H1 (cell line): ENCODE measurements at regions not wholly inside any gene's neighbourhood (a gene's known extent, or its start where the extent isn't known, plus 50 kb on each side); places are given as distances from the start of the nearest gene placed in this dataset.

Experiments
- CTCF ChIA-PET: fragments of 300-600 bp; sonication (Branson Sonifier 250); formaldehyde crosslinking; loops from one replicate; lab custom pipeline; 2021; ENCODE audit not compliant: partially characterized antibody; lab: Charles Lee
- POLR2A ChIA-PET: fragments of 300-600 bp; sonication (Branson Sonifier 250); formaldehyde crosslinking; loops from one replicate; lab custom pipeline; 2021; ENCODE audit warnings: inconsistent platforms; ENCODE audit not compliant: partially characterized antibody; lab: Charles Lee
- DNase-seq, 2 experiments: peaks; one replicate each; pipeline versions ENCODE4 v3.0.0 to v3.0.0-alpha.2; 2010 to 2022; ENCODE audit warnings: low spot score in 2 of 2, low read depth in 1 of 2, mixed read lengths in 1 of 2
- FAIRE-seq: peaks from 2 replicates; lab custom pipeline; 2011; peaks lifted over from hg19 to GRCh38; lab: Jason Lieb, UNC
- H2AFZ ChIP-seq: 2 replicates; pipeline ENCODE4 v1.8.1; 2012; ENCODE audit warnings: low read length, inconsistent platforms
- H2AK5ac ChIP-seq: 2 replicates; pipeline ENCODE4 v1.6.1; 2013; ENCODE audit warnings: low read depth, low read length
- H2BK120ac ChIP-seq: replicated peaks from 2 replicates; pipeline ENCODE3; 2013; ENCODE audit warnings: low read depth, low read length, inconsistent platforms
- H2BK12ac ChIP-seq: 2 replicates; pipeline ENCODE4 v1.6.1; 2013; ENCODE audit warnings: low read depth, low read length
- H2BK15ac ChIP-seq: 2 replicates; pipeline ENCODE4 v1.6.1; 2013; ENCODE audit warnings: low read length
- H2BK20ac ChIP-seq: 2 replicates; pipeline ENCODE4 v1.6.1; 2013; ENCODE audit warnings: low read length
- H2BK5ac ChIP-seq: 2 replicates; pipeline ENCODE4 v1.6.1; 2013; ENCODE audit warnings: low read depth, low read length
- H3K14ac ChIP-seq: 2 replicates; pipeline ENCODE4 v1.6.1; 2013; ENCODE audit warnings: inconsistent platforms; ENCODE audit not compliant: insufficient read length
- H3K18ac ChIP-seq: 2 replicates; pipeline ENCODE4 v1.6.1; 2013; ENCODE audit warnings: low read length; ENCODE audit errors: extremely low read depth
- H3K23ac ChIP-seq: 2 replicates; pipeline ENCODE4 v1.6.1; 2013; ENCODE audit warnings: inconsistent platforms; ENCODE audit not compliant: insufficient read length
- H3K23me2 ChIP-seq: 2 replicates; pipeline ENCODE4 v1.6.1; 2013; ENCODE audit warnings: low read depth, low read length
- H3K27ac ChIP-seq: 2 replicates; pipeline ENCODE4 v1.6.1; 2011; ENCODE audit warnings: low read depth, low read length, inconsistent platforms
- H3K27me3 ChIP-seq, 4 experiments: replicated peaks in 1 of 4; 1 replicate in 1 of 4; 2 replicates in 3 of 4; pipeline versions ENCODE4 v1.6.1 to v1.8.1; 2011 to 2013; ENCODE audit warnings: low read length in 3 of 4, mild to moderate bottlenecking in 3 of 4, inconsistent platforms in 2 of 4, mixed read lengths in 2 of 4, moderate library complexity in 1 of 4; ENCODE audit not compliant: control insufficient read depth in 3 of 4, insufficient read depth in 3 of 4; ENCODE audit errors: extremely low read depth in 1 of 4
- H3K36me3 ChIP-seq, 4 experiments: 2 replicates each; pipeline versions ENCODE4 v1.6.1 to v1.8.1; 2011 to 2013; ENCODE audit warnings: mild to moderate bottlenecking in 4 of 4, low read length in 3 of 4, moderate library complexity in 2 of 4, control low read depth in 1 of 4, inconsistent platforms in 1 of 4; ENCODE audit not compliant: insufficient read depth in 4 of 4, control insufficient read depth in 2 of 4
- H3K4ac ChIP-seq: replicated peaks from 2 replicates; pipeline ENCODE3; 2013; ENCODE audit warnings: low read length, low read depth, mixed read lengths, inconsistent platforms; ENCODE audit not compliant: insufficient read length
- H3K4me1 ChIP-seq, 4 experiments: replicated peaks in 1 of 4; 1 replicate in 1 of 4; 2 replicates in 3 of 4; pipeline versions ENCODE4 v1.6.1 to v1.8.1; 2011 to 2013; ENCODE audit warnings: low read length in 3 of 4, inconsistent platforms in 2 of 4, mixed read lengths in 1 of 4; ENCODE audit not compliant: insufficient read depth in 4 of 4, control insufficient read depth in 3 of 4
- H3K4me2 ChIP-seq, 2 experiments: 2 replicates each; pipeline versions ENCODE4 v1.6.1 to v1.8.1; 2011 to 2013; ENCODE audit warnings: low read depth in 2 of 2, low read length in 2 of 2, control low read depth in 1 of 2, inconsistent platforms in 1 of 2, mild to moderate bottlenecking in 1 of 2; ENCODE audit not compliant: insufficient read depth in 1 of 2
- H3K4me3 ChIP-seq, 4 experiments: fragments of 200-600, 300-600 bp in 1 of 4; sonication (generic), shearing (Covaris generic), sonication (Bioruptor Twin) in 1 of 4; 2 replicates each; pipeline versions ENCODE4 v1.5.1 to v1.8.1; 2011 to 2016; ENCODE audit warnings: low read length in 4 of 4, low read depth in 3 of 4, control low read depth in 2 of 4, inconsistent platforms in 2 of 4, mild to moderate bottlenecking in 2 of 4, mixed read lengths in 1 of 4, moderate library complexity in 1 of 4; ENCODE audit not compliant: insufficient read depth in 2 of 4; ENCODE audit errors: extremely low read depth in 1 of 4
- H3K56ac ChIP-seq: replicated peaks from 2 replicates; pipeline ENCODE3; 2013; ENCODE audit warnings: low read depth, mild to moderate bottlenecking, mixed read lengths, low read length, inconsistent platforms; ENCODE audit not compliant: insufficient read length
- H3K79me1 ChIP-seq: 2 replicates; pipeline ENCODE4 v1.6.1; 2013; ENCODE audit warnings: low read depth, low read length, control low read depth
- H3K79me2 ChIP-seq, 2 experiments: 2 replicates each; pipeline versions ENCODE4 v1.6.1 to v1.8.1; 2012 to 2013; ENCODE audit warnings: low read length in 2 of 2, mild to moderate bottlenecking in 2 of 2, inconsistent platforms in 1 of 2; ENCODE audit not compliant: insufficient read depth in 2 of 2, control insufficient read depth in 1 of 2
- H3K9ac ChIP-seq, 4 experiments: replicated peaks in 1 of 4; 1 replicate in 1 of 4; 2 replicates in 3 of 4; pipeline versions ENCODE4 v1.6.1 to v1.8.1; 2011 to 2013; ENCODE audit warnings: low read depth in 3 of 4, low read length in 3 of 4, control low read depth in 2 of 4, mild to moderate bottlenecking in 2 of 4, moderate library complexity in 2 of 4, inconsistent platforms in 1 of 4; ENCODE audit errors: extremely low read depth in 1 of 4
- H3K9me3 ChIP-seq, 2 experiments: 2 replicates each; pipeline versions ENCODE4 v1.6.1 to v1.8.1; 2012 to 2013; ENCODE audit warnings: mild to moderate bottlenecking in 2 of 2, moderate library complexity in 2 of 2, control low read depth in 1 of 2, inconsistent platforms in 1 of 2, low read depth in 1 of 2, low read length in 1 of 2, mixed read lengths in 1 of 2; ENCODE audit not compliant: insufficient read depth in 2 of 2
- H4K20me1 ChIP-seq, 2 experiments: replicated peaks in 1 of 2; 2 replicates each; pipeline versions ENCODE3 to v1.8.1; 2011 to 2013; ENCODE audit warnings: inconsistent platforms in 2 of 2, low read length in 2 of 2, mild to moderate bottlenecking in 1 of 2; ENCODE audit not compliant: insufficient read depth in 2 of 2, control insufficient read depth in 1 of 2
- H4K5ac ChIP-seq: 2 replicates; pipeline ENCODE4 v1.6.1; 2013; ENCODE audit warnings: low read length, low read depth, mixed read lengths, inconsistent platforms; ENCODE audit not compliant: insufficient read length
- H4K8ac ChIP-seq: 2 replicates; pipeline ENCODE4 v1.8.0; 2013; ENCODE audit warnings: mild to moderate bottlenecking, moderate library complexity, low read length, inconsistent platforms; ENCODE audit not compliant: insufficient read depth; ENCODE audit errors: extremely low read depth
- H4K91ac ChIP-seq: replicated peaks from 2 replicates; pipeline ENCODE3; 2013; ENCODE audit warnings: low read length, mixed read lengths, inconsistent platforms; ENCODE audit not compliant: insufficient read length
- CHD1 ChIP-seq: IDR thresholded peaks from 2 replicates; pipeline ENCODE4 v1.6.1; 2012; ENCODE audit warnings: low read depth, low read length, improper control_type of control experiment
- CHD2 ChIP-seq: IDR thresholded peaks from 2 replicates; pipeline ENCODE4 v1.6.1; 2012; ENCODE audit warnings: low read length, improper control_type of control experiment
- EZH2 ChIP-seq: fragments of 200-600 bp; sonication (generic); IDR thresholded peaks from 2 replicates; pipeline ENCODE4 v1.7.1; 2012; ENCODE audit warnings: low read depth, mild to moderate bottlenecking, moderate library complexity, low read length, inconsistent platforms; ENCODE audit not compliant: severe bottlenecking
- WGBS, 2 experiments: shearing (Covaris generic) in 1 of 2; methylation state at CpG; one replicate each; pipeline versions ENCODE4 v1.1.6 to v1.1.7; 2013 to 2015; ENCODE audit warnings: low lambda C conversion rate in 2 of 2, mixed read lengths in 2 of 2, inconsistent platforms in 1 of 2, low coverage in 1 of 2, missing lambda C conversion rate in 1 of 2; ENCODE audit not compliant: insufficient replicate concordance in 2 of 2, insufficient coverage in 1 of 2, insufficient read length in 1 of 2; ENCODE audit errors: extremely low coverage in 1 of 2, missing lambda C conversion rate in 1 of 2; 5-methylcytosine and 5-hydroxymethylcytosine counted together

- no peak overlapping the region for H4K91ac ChIP-seq
- H3K4me3 ChIP-seq = no peak overlapping the region
- no peak overlapping the region for H2BK120ac ChIP-seq
- TF ChIP-seq CHD2 (no peak), EZH2 (no peak), CHD1 (no peak)
- H3K27ac ChIP-seq = no peak overlapping the region
- no peak for DNase-seq
- no peak overlapping the region for H2BK20ac ChIP-seq
- H3K4me1 ChIP-seq = no peaks in the 10 kb centered on the region
- no peaks in the 10 kb centered on the region for H4K20me1 ChIP-seq
- ChIA-PET CTCF (interaction anchor here (0.7 kb wide), 1 partner anchor 77 kb away, joined by 3 read pairs; no protein-coding TSS in a partner anchor), POLR2A (no interaction called here)
- H3K36me3 ChIP-seq = no peaks in the 10 kb centered on the region
- no peak overlapping the region for H2BK5ac ChIP-seq
- no peak overlapping the region for H3K56ac ChIP-seq
- no peak overlapping the region for H3K4ac ChIP-seq
- no peak overlapping the region for H3K18ac ChIP-seq
- H4K5ac ChIP-seq = no peak overlapping the region
- no peak for FAIRE-seq
- no peak overlapping the region for H3K4me2 ChIP-seq
- H3K79me1 ChIP-seq = no peaks in the 10 kb centered on the region
- H4K8ac ChIP-seq = no peak overlapping the region
- no peak overlapping the region for H3K9ac ChIP-seq
- no peak overlapping the region for H3K23ac ChIP-seq
- H2AFZ ChIP-seq = no peak overlapping the region; the same call in 1 of the 2 replicates
- no peak overlapping the region for H3K14ac ChIP-seq
- 75% methylated on average over 1 of the region's 1 CpG; no CpG with 5 or more reads in 1 of the 2 experiments for WGBS, 2 experiments
- peaks cover 0 to 1% (median 0%) of the 10 kb centered on the region in 4 experiments; a peak in 1 of 7 replicates for H3K27me3 ChIP-seq
- H3K23me2 ChIP-seq = no peaks in the 10 kb centered on the region; the same call in 1 of the 2 replicates
- H3K9me3 ChIP-seq = no peaks in the 10 kb centered on the region
- H2BK15ac ChIP-seq = no peak overlapping the region
- H2BK12ac ChIP-seq = no peak overlapping the region
- no peaks in the 10 kb centered on the region for H3K79me2 ChIP-seq
- no peak overlapping the region for H2AK5ac ChIP-seq
Measured at GRCh38 chr4:53783208-53783859, 192.0 kb upstream of the LNX1 start.
